Kidney epithelial cell (primary cell): ENCODE measurements at regions not wholly inside any gene's neighbourhood (a gene's known extent, or its start where the extent isn't known, plus 50 kb on each side); places are given as distances from the start of the nearest gene placed in this dataset.

Experiments used
- DNase-seq: peaks from one replicate; pipeline ENCODE4 v3.0.0-alpha.2; 2010; ENCODE audit warnings: low read depth
- H3K27me3 ChIP-seq: 2 replicates; pipeline ENCODE4 v1.6.0; 2011; ENCODE audit warnings: low read length; ENCODE audit not compliant: control insufficient read depth, insufficient read depth
- H3K36me3 ChIP-seq: 2 replicates; pipeline ENCODE4 v1.5.1; 2011; ENCODE audit warnings: low read length; ENCODE audit not compliant: control insufficient read depth, insufficient read depth
- H3K4me3 ChIP-seq: 2 replicates; pipeline ENCODE4 v1.5.1; 2011; ENCODE audit warnings: low read depth, mild to moderate bottlenecking, control low read depth, low read length
- TF ChIP-seq, protein P1 (sequence below): IDR thresholded peaks from 2 replicates; pipeline ENCODE4 v1.5.1; 2011; ENCODE audit warnings: mild to moderate bottlenecking, moderate library complexity, low read length, control low read depth, inconsistent platforms; ENCODE audit not compliant: insufficient read depth, poor library complexity, severe bottlenecking

GRCh38 chr1:67626090-67626860, 58.7 kb upstream of the GADD45A start:
- Histone ChIP-seq H3K36me3 (no peaks in the 10 kb centered on the region), H3K27me3 (no peaks in the 10 kb centered on the region), H3K4me3 (no peak overlapping the region)
- TF ChIP-seq, protein P1, sequence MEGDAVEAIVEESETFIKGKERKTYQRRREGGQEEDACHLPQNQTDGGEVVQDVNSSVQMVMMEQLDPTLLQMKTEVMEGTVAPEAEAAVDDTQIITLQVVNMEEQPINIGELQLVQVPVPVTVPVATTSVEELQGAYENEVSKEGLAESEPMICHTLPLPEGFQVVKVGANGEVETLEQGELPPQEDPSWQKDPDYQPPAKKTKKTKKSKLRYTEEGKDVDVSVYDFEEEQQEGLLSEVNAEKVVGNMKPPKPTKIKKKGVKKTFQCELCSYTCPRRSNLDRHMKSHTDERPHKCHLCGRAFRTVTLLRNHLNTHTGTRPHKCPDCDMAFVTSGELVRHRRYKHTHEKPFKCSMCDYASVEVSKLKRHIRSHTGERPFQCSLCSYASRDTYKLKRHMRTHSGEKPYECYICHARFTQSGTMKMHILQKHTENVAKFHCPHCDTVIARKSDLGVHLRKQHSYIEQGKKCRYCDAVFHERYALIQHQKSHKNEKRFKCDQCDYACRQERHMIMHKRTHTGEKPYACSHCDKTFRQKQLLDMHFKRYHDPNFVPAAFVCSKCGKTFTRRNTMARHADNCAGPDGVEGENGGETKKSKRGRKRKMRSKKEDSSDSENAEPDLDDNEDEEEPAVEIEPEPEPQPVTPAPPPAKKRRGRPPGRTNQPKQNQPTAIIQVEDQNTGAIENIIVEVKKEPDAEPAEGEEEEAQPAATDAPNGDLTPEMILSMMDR: no peak
- DNase-seq: peak; percentile 56

- DNase-seq: no peak
- TF ChIP-seq, protein P1: no peak
- Histone ChIP-seq H3K36me3 (no peaks in the 10 kb centered on the region), H3K4me3 (no peak overlapping the region), H3K27me3 (no peaks in the 10 kb centered on the region)
Measured at GRCh38 chr1:67626861-67627235, 58.2 kb upstream of the GADD45A start.

DNA sequence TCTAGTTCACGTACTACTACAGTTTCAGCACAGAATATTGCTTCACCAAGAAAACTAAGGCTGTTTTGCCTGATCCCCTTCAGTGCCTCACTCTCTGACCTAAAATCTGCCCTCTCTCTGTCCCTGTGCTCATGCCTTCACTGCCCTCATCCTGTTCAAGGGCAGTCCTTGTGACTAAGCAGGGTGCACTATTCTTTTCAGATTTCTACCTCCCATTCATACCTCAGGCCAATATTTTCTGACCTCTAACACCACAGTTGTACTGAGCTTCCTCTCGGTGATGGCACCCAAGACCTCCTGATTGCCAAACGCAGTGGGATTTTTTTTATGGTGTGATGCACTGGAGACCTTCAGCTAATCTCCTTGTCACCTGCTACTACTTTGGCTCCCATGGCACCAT, 57.7 kb upstream of the GADD45A start:
- DNase-seq: no peak
- H3K27me3 ChIP-seq: no peaks in the 10 kb centered on the region
- no peaks in the 10 kb centered on the region for H3K36me3 ChIP-seq
- TF ChIP-seq, protein P1: no peak
- no peak overlapping the region for H3K4me3 ChIP-seq

DNA sequence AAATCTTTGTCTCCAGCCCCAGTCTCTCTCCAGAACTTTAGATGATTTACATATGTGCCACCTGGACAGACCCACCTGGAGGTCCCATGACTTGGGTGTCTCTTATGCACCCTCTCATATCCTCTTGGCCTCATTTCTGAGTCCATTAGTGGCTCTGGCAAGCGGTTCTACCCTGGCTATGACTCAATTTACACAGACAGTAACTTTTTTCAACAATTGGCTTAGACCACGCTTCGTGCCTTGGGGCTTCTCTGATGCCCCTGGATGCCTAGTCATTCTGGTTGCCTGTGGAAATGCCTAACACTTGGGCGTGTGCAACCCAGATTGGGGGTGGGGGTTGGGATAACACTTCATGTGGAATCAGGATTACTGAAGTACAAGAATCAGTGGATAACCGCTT, 57.1 kb upstream of the GADD45A start:
- TF ChIP-seq, protein P1: no peak
- DNase-seq: no peak
- H3K36me3 ChIP-seq: no peaks in the 10 kb centered on the region
- H3K27me3 ChIP-seq: no peaks in the 10 kb centered on the region
- no peak overlapping the region for H3K4me3 ChIP-seq

DNA sequence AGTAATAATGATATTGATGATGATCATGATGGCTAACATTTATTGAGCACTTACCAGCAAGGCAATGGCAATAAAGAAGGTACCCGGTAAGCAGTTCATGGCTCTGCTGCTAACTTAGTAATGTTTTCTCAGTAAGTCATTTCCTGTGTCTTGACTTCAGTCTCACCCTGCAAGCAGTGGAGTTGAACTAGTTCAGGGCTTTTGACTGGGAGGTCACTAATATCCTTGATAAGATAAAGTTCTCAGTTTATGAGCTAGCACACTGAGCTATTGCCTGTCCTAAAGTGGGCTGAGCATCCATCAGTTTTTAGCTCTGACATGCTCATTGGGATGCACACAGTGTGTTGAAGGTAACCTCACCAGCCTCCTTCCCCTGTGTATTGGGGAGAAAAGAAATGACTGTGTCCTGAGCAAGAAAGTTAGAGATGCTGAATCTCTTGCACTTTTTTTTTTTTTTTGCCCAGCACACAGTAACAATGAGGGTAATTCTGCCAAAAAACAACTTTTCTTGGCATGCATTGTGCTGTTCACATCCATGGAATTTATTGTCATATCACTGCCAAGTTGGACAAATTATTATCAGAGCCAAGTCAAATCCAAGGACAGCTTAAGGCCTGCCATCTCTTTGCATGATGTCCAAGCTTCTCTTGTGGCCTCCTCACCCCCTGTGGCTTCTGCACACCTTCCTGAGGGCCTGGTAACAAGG, 55.5 kb upstream of the GADD45A start:
- Histone ChIP-seq H3K27me3 (no peaks in the 10 kb centered on the region), H3K36me3 (no peaks in the 10 kb centered on the region), H3K4me3 (no peak overlapping the region)
- TF ChIP-seq, protein P1: no peak
- no peak for DNase-seq
